ENCODE measurements at regions not wholly inside any gene's neighbourhood (a gene's known extent, or its start where the extent isn't known, plus 50 kb on each side); places are given as distances from the start of the nearest gene placed in this dataset.

DNA sequence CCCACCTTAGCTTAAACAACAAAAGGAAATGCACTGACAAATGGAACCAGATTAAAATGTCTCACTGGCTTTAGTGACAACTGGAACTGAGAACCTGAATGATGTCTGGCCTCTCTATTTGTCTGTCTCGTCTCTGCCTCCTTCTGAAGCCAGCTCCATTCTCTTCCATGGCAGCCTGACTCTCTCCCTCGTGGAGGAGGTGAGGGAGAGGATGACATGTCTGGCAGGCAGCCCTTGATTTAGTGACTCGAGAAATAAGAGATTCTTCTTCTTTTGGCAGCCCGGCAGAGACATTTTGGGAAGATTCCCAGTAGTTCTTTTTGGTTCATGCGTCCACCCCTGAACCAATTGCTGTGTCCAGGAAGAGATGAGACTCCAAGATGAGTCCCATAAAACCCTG, 131.7 kb downstream of the KLF5 start:
- TF ChIP-seq FOS (IDR thresholded peaks at IDR 0.05; ENCODE audit: low read depth, low read length) (no peak), RFX5 (IDR thresholded peaks at IDR 0.05; ENCODE audit: low read depth, low read length) (no peak), SMC3 (IDR thresholded peaks at IDR 0.05; ENCODE audit: low read depth, low read length) (no peak), CHD1 (IDR thresholded peaks at IDR 0.05; ENCODE audit: low read depth, low read length) (no peak), BHLHE40 (IDR thresholded peaks at IDR 0.05; ENCODE audit: low read depth, low read length) (no peak), NFE2L2 (IDR thresholded peaks at IDR 0.05; ENCODE audit: low read depth, low read length) (no peak), RCOR1 (IDR thresholded peaks at IDR 0.05; ENCODE audit: insufficient replicate concordance, low read length) (no peak), CTCF (conservative IDR thresholded peaks at IDR 0.05; ENCODE audit: low read depth, low read length) (no peak), POLR2A (IDR thresholded peaks at IDR 0.05; ENCODE audit: low read depth, low read length) (no peak), MXI1 (IDR thresholded peaks at IDR 0.05; ENCODE audit: borderline replicate concordance, low read depth, low read length) (no peak), RAD21 (IDR thresholded peaks at IDR 0.05; ENCODE audit: low read length) (no peak), USF2 (IDR thresholded peaks at IDR 0.05; ENCODE audit: low read depth, low read length) (no peak)
- no peak overlapping the region for H3K4me3 ChIP-seq (ENCODE audit: insufficient read depth, low read depth, low read length)
- H4K20me1 ChIP-seq (ENCODE audit: insufficient read depth, low read length): no peaks in the 10 kb centered on the region
- H2AK5ac ChIP-seq (ENCODE audit: low read depth, low read length): no peak overlapping the region
- ChIA-PET POLR2A (ENCODE audit: unreplicated experiment) (no interaction called here), CTCF (interaction anchor here (0.6 to 0.7 kb wide), 3 partner anchors 27 to 160 kb away, joined by 3 to 4 read pairs (median 4); no protein-coding TSS in a partner anchor)
- BruUV-seq (replicated peaks): no TSS peak
- peak overlapping the region in 1 of 2 experiments; percentile 34; a peak in 2 of 4 replicates for H4K8ac ChIP-seq (ENCODE audit: low read depth in 2 of 2, low read length in 2 of 2)
- ATAC-seq (ENCODE audit: low read depth): no peak
- 43% methylated on average over 3 of the region's 5 CpGs; no CpG with 5 or more reads in 1 of the 2 experiments for WGBS, 2 experiments (ENCODE audit: extremely low coverage in 2 of 2, insufficient read length in 1 of 2)
- no peaks in the 10 kb centered on the region for H3K36me3 ChIP-seq (ENCODE audit: control insufficient read depth, insufficient read depth, low read length)
- no peak overlapping the region for H3K56ac ChIP-seq (ENCODE audit: extremely low read depth, insufficient read depth, low read length)
- no peak for DNase-seq
- H2BK5ac ChIP-seq (ENCODE audit: low read depth, low read length, poor library complexity, severe bottlenecking): no peak overlapping the region
- no peaks in the 10 kb centered on the region for H3K9me3 ChIP-seq (ENCODE audit: control insufficient read depth, insufficient read depth, low read length)
- no peak overlapping the region for H3K9ac ChIP-seq (ENCODE audit: low read depth, low read length)
- peaks cover 2% of the 10 kb centered on the region; the same call in 1 of the 2 replicates for H3K4me1 ChIP-seq (ENCODE audit: control insufficient read depth, insufficient read depth, low read length)
- H3K27ac ChIP-seq (ENCODE audit: insufficient read depth, low read length): no peak overlapping the region
- no peak overlapping the region for H2AK9ac ChIP-seq (replicated peaks; ENCODE audit: low read depth, low read length, poor library complexity)
- H4K5ac ChIP-seq (ENCODE audit: low read depth, low read length): no peak overlapping the region
- H2AFZ ChIP-seq (replicated peaks; ENCODE audit: low read length, poor library complexity): peak overlapping the region; percentile 9
- no peaks in the 10 kb centered on the region for H3K9me1 ChIP-seq (ENCODE audit: insufficient read depth, low read length)
- no peak overlapping the region for H3K23ac ChIP-seq (ENCODE audit: low read depth, low read length)
- dilution Hi-C loops (cut with HindIII; ENCODE audit: low sequenced_read_pairs, unreplicated experiment): no loop called here
- in situ Hi-C loops (cut with MboI; ENCODE audit: low sequenced_read_pairs): no loop called here
- no peak overlapping the region for H3K4ac ChIP-seq (ENCODE audit: low read depth, low read length)
- H4K91ac ChIP-seq (ENCODE audit: insufficient read depth, low read depth, low read length): no peak overlapping the region
- no peak overlapping the region; the same call in 1 of the 2 replicates for H3K14ac ChIP-seq (replicated peaks; ENCODE audit: low read depth, low read length)
- intact Hi-C loops (cut with micrococcal nuclease): no loop called here
- peak overlapping the region; percentile 88 for H3K4me2 ChIP-seq (ENCODE audit: low read depth, low read length)
- no peak overlapping the region for H2BK20ac ChIP-seq (ENCODE audit: low read depth, low read length)
- H3K18ac ChIP-seq (ENCODE audit: low read depth, low read length): no peak overlapping the region
- no peaks in the 10 kb centered on the region for H3K27me3 ChIP-seq (ENCODE audit: control insufficient read depth, insufficient read depth, low read length)
- H3K79me1 ChIP-seq (ENCODE audit: low read depth in 1 of 2, low read length in 2 of 2): no peaks in the 10 kb centered on the region
- no peak overlapping the region; the same call in 1 of the 2 replicates for H2BK120ac ChIP-seq (ENCODE audit: low read depth, low read length)
- no peak overlapping the region for H2BK15ac ChIP-seq (ENCODE audit: low read depth, low read length)
